Breast epithelium (tissue), 4 donors: ENCODE measurements at regions not wholly inside any gene's neighbourhood (a gene's known extent, or its start where the extent isn't known, plus 50 kb on each side); places are given as distances from the start of the nearest gene placed in this dataset.

ENCODE experiments used
- DNase-seq, 2 donors: peaks; one replicate each; pipeline ENCODE4 v3.0.0-alpha.2; 2019; ENCODE audit warnings: low spot score in 2 of 2
- H3K27ac ChIP-seq, 2 donors: fragments of 200-600 bp; sonication (generic) in 1 of 2; one replicate each; pipeline ENCODE4 v1.5.1; 2016 to 2019; ENCODE audit warnings: mild to moderate bottlenecking in 1 of 2
- H3K27me3 ChIP-seq, 2 donors: fragments of 200-600 bp; sonication (generic) in 1 of 2; one replicate each; pipeline versions ENCODE4 v1.5.1 to v1.6.0; 2017 to 2019; ENCODE audit warnings: control low read depth in 1 of 2, mild to moderate bottlenecking in 1 of 2
- H3K36me3 ChIP-seq: fragments of 200-600 bp; one replicate; pipeline ENCODE4 v1.5.1; 2019
- H3K4me1 ChIP-seq, 2 donors: fragments of 200-600 bp; sonication (generic); one replicate each; pipeline ENCODE4 v1.5.1; 2016 to 2019; ENCODE audit warnings: control low read depth in 1 of 2
- H3K4me3 ChIP-seq, 3 donors: fragments of 200-600 bp; sonication (generic); 1 replicate in 2 of 3; 2 replicates in 1 of 3; pipeline ENCODE4 v1.5.1; 2016 to 2019; ENCODE audit warnings: mild to moderate bottlenecking in 3 of 3, moderate library complexity in 2 of 3
- H3K9me3 ChIP-seq, 2 donors: fragments of 200-600 bp; sonication (generic) in 1 of 2; one replicate each; pipeline ENCODE4 v1.5.1; 2016 to 2019; ENCODE audit warnings: control low read depth in 1 of 2
- CTCF ChIP-seq, 3 donors: fragments of 450-650 bp; IDR thresholded peaks; one replicate each; pipeline ENCODE4 v1.5.1; 2016 to 2017; ENCODE audit warnings: antibody characterized with exemption in 3 of 3, mild to moderate bottlenecking in 3 of 3, moderate library complexity in 3 of 3
- POLR2A ChIP-seq: fragments of 450-650 bp; IDR thresholded peaks from one replicate; pipeline ENCODE4 v1.6.1; 2016; ENCODE audit warnings: antibody characterized with exemption, mild to moderate bottlenecking, moderate library complexity
- POLR2AphosphoS5 ChIP-seq, 3 donors: sonication (generic); formaldehyde crosslinking; IDR thresholded peaks; one replicate each; pipeline ENCODE4 v1.6.1; 2017; ENCODE audit warnings: antibody characterized with exemption in 3 of 3
- intact Hi-C: fragments of 100-400 bp; cut with DNase I; formaldehyde crosslinking; loops from one replicate; pipeline ENCODE4 v1.15.1; 2023; ENCODE audit warnings: low total_unique reads

GRCh38 chr2:156918410-156918809 lies 339.1 kb upstream of the GALNT5 start:
- Histone ChIP-seq H3K27ac (no peak overlapping the region), H3K27me3 (no peaks in the 10 kb centered on the region), H3K4me3 (no peak overlapping the region), H3K36me3 (no peaks in the 10 kb centered on the region), H3K4me1 (no peaks in the 10 kb centered on the region), H3K9me3 (peaks cover 0 to 1% of the 10 kb centered on the region in 2 donors)
- intact Hi-C loops = no loop called here
- TF ChIP-seq POLR2A = no peak
- no peak for TF ChIP-seq POLR2AphosphoS5 (IDR thresholded peaks at IDR 0.05)
- TF ChIP-seq CTCF (IDR thresholded peaks at IDR 0.05) = no peak
- no peak for DNase-seq

GRCh38 chr2:156930423-156930822 lies 327.1 kb upstream of the GALNT5 start:
- Histone ChIP-seq H3K27ac (no peak overlapping the region), H3K36me3 (no peaks in the 10 kb centered on the region), H3K27me3 (no peaks in the 10 kb centered on the region), H3K9me3 (peaks cover 0 to 7% of the 10 kb centered on the region in 2 donors), H3K4me1 (no peaks in the 10 kb centered on the region), H3K4me3 (no peak overlapping the region)
- TF ChIP-seq CTCF (IDR thresholded peaks at IDR 0.05) = no peak
- no peak for TF ChIP-seq POLR2A
- no peak for TF ChIP-seq POLR2AphosphoS5 (IDR thresholded peaks at IDR 0.05)
- intact Hi-C loops = no loop called here
- DNase-seq = no peak

DNA sequence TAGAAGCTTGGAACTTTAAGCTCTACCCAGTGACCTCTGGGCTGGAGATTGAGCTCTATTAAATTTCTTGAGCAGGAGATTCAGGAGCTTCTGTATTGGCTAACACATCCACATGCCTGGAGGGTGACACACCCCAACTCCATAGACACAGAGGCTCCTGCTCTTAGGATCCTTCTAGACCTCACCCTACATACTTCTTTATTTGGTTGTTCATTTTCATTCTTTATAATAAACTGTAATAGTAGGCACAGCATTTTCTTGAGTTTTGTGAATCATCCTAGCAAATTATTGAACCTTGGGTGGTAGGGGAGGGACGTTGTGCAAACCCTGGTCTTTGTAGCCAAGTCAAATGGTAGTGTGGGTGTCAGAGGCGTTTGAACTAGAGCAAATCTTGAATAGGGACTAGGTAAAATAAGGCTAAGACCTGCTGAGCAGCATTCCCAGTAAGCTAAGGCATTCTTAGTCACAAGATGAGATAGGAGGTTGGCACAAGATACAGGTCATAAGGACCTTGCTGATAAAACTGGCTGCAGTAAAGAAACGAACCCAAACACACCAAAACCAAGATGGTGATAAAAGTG lies 323.8 kb upstream of the GALNT5 start:
- Histone ChIP-seq H3K4me1 (no peaks in the 10 kb centered on the region), H3K4me3 (no peak overlapping the region), H3K9me3 (no peaks in the 10 kb centered on the region), H3K36me3 (no peaks in the 10 kb centered on the region), H3K27ac (no peak overlapping the region), H3K27me3 (no peaks in the 10 kb centered on the region)
- intact Hi-C loops = no loop called here
- no peak for DNase-seq
- TF ChIP-seq CTCF (IDR thresholded peaks at IDR 0.05) (no peak), POLR2AphosphoS5 (IDR thresholded peaks at IDR 0.05) (no peak), POLR2A (no peak)

GRCh38 chr2:156935616-156936015 lies 321.9 kb upstream of the GALNT5 start:
- TF ChIP-seq CTCF (IDR thresholded peaks at IDR 0.05) (no peak), POLR2A (no peak), POLR2AphosphoS5 (IDR thresholded peaks at IDR 0.05) (no peak)
- Histone ChIP-seq H3K4me3 (no peak overlapping the region), H3K9me3 (no peaks in the 10 kb centered on the region), H3K4me1 (no peaks in the 10 kb centered on the region), H3K36me3 (no peaks in the 10 kb centered on the region), H3K27ac (no peak overlapping the region), H3K27me3 (no peaks in the 10 kb centered on the region)
- DNase-seq = no peak
- intact Hi-C loops = no loop called here

GRCh38 chr2:156937430-156937829 lies 320.1 kb upstream of the GALNT5 start:
- Histone ChIP-seq H3K9me3 (no peaks in the 10 kb centered on the region), H3K4me1 (no peaks in the 10 kb centered on the region), H3K27me3 (no peaks in the 10 kb centered on the region), H3K36me3 (no peaks in the 10 kb centered on the region), H3K4me3 (no peak overlapping the region), H3K27ac (no peak overlapping the region)
- intact Hi-C loops = no loop called here
- DNase-seq = no peak
- no peak for TF ChIP-seq POLR2AphosphoS5 (IDR thresholded peaks at IDR 0.05)
- no peak for TF ChIP-seq CTCF (IDR thresholded peaks at IDR 0.05)
- no peak for TF ChIP-seq POLR2A
